Right lobe of liver (tissue), 6 donors: ENCODE measurements at regions not wholly inside any gene's neighbourhood (a gene's known extent, or its start where the extent isn't known, plus 50 kb on each side); places are given as distances from the start of the nearest gene placed in this dataset.

Experiments
- ATAC-seq, 4 donors: fragments of 200-7000 bp; cut with Tn5 transposase; one replicate each; pipeline ENCODE4 v1.9.1; 2020; ENCODE audit warnings: mild to moderate bottlenecking in 4 of 4, moderate library complexity in 4 of 4
- DNase-seq, 3 donors: peaks; one replicate each; pipeline ENCODE4 v3.0.0-alpha.2; 2020
- H3K27ac ChIP-seq, 3 donors: fragments of 200-600 bp; one replicate each; pipeline ENCODE4 v1.8.0; 2022
- H3K27me3 ChIP-seq, 2 donors: fragments of 200-600 bp; one replicate each; pipeline ENCODE4 v1.8.0; 2022
- H3K36me3 ChIP-seq, 4 donors: fragments of 200-600 bp; sonication (generic) in 1 of 4; one replicate each; pipeline versions ENCODE4 v1.5.1 to v1.8.0; 2017 to 2022; ENCODE audit warnings: control low read depth in 1 of 4
- H3K4me1 ChIP-seq, 4 donors: fragments of 200-600 bp; sonication (generic) in 1 of 4; one replicate each; pipeline versions ENCODE4 v1.5.1 to v1.8.0; 2017 to 2022; ENCODE audit warnings: control low read depth in 1 of 4
- H3K4me3 ChIP-seq, 3 donors: fragments of 200-600 bp; one replicate each; pipeline ENCODE4 v1.8.0; 2022
- H3K9me3 ChIP-seq, 4 donors: fragments of 200-600 bp; sonication (generic) in 1 of 4; one replicate each; pipeline versions ENCODE4 v1.5.1 to v1.8.0; 2017 to 2022; ENCODE audit warnings: control low read depth in 1 of 4
- POLR2A ChIP-seq: fragments of 450-650 bp; IDR thresholded peaks from one replicate; pipeline ENCODE4 v1.6.1; 2017; ENCODE audit warnings: antibody characterized with exemption, mild to moderate bottlenecking
- WGBS: methylation state at CpG from one replicate; pipeline ENCODE4 v1.1.6; 2018; ENCODE audit warnings: low coverage, low lambda C conversion rate; ENCODE audit not compliant: insufficient coverage; ENCODE audit errors: missing lambda C conversion rate; 5-methylcytosine and 5-hydroxymethylcytosine counted together
- intact Hi-C, 2 donors: fragments of 100-400 bp; cut with DNase I; formaldehyde crosslinking; loops; one replicate each; pipeline versions ENCODE4 v1.11.2 to v1.14.1; 2022
- TF ChIP-seq, protein P1 (sequence below), 4 donors: fragments of 200-600 bp in 3 of 4; fragments of 450-650 bp in 1 of 4; IDR thresholded peaks; one replicate each; pipeline versions ENCODE4 v1.5.1 to v1.8.0; 2016 to 2022; ENCODE audit warnings: antibody characterized with exemption in 4 of 4, mild to moderate bottlenecking in 2 of 4
- donor health status: DM: no; HTN: yes; CAD: no.
- donor health status: DM: no; HTN: no; CAD: no.
- donor health status: DM: no; HTN: no; CAD: no.
- donor health status: DM: no; HTN: yes; CAD: no.
- donor health status: DM: no; HTN: yes; CAD: no.

GRCh38 chr3:151631946-151632345 lies 101.8 kb upstream of the AADACL2 start:
- DNase-seq = no peak
- Histone ChIP-seq H3K27ac (peak overlapping the region in 1 of 3 donors; percentile 9), H3K4me1 (peaks cover 0 to 6% (median 0%) of the 10 kb centered on the region in 4 donors), H3K27me3 (no peaks in the 10 kb centered on the region), H3K9me3 (no peaks in the 10 kb centered on the region), H3K36me3 (no peaks in the 10 kb centered on the region), H3K4me3 (no peak overlapping the region)
- 66% methylated on average over 2 of the region's 2 CpGs for WGBS
- TF ChIP-seq, protein P1, sequence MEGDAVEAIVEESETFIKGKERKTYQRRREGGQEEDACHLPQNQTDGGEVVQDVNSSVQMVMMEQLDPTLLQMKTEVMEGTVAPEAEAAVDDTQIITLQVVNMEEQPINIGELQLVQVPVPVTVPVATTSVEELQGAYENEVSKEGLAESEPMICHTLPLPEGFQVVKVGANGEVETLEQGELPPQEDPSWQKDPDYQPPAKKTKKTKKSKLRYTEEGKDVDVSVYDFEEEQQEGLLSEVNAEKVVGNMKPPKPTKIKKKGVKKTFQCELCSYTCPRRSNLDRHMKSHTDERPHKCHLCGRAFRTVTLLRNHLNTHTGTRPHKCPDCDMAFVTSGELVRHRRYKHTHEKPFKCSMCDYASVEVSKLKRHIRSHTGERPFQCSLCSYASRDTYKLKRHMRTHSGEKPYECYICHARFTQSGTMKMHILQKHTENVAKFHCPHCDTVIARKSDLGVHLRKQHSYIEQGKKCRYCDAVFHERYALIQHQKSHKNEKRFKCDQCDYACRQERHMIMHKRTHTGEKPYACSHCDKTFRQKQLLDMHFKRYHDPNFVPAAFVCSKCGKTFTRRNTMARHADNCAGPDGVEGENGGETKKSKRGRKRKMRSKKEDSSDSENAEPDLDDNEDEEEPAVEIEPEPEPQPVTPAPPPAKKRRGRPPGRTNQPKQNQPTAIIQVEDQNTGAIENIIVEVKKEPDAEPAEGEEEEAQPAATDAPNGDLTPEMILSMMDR (IDR thresholded peaks at IDR 0.05) = no peak
- TF ChIP-seq POLR2A = no peak
- peak in 1 of 4 donors; percentile 11 for ATAC-seq
- intact Hi-C loops = no loop called here

DNA sequence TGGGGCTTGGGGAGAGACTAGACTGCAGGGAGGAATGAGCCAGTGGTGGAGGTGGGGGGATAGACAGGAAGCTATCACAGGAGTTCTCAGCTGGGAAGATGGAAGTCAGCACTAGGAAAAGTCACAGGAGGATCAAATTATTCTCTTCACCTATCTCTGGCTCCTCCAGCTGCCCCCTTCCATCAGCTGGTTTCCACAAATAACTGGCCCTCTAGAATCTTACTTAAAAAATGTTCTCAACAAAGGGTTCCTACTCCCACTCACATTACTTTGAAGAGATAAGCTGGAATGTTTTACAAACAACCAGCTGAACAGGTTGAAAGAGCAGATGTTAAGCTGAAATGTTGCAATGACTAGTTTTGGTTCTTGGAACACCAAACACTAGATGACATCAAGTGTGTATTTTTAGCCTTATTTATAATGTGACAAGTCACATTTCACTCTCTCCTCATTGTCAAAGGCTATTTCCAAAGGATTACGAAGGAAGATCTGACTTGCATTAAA lies 102.7 kb upstream of the AADACL2 start:
- DNase-seq (no peak), ATAC-seq (peak; percentile 52 to 91 (median 88))
- Histone ChIP-seq H3K27ac (peak overlapping the region; percentile 1 to 44 (median 3)), H3K27me3 (no peaks in the 10 kb centered on the region), H3K9me3 (no peaks in the 10 kb centered on the region), H3K4me3 (no peak overlapping the region), H3K4me1 (peaks cover 0 to 6% (median 0%) of the 10 kb centered on the region in 4 donors), H3K36me3 (no peaks in the 10 kb centered on the region)
- WGBS = 13% methylated on average over 1 of the region's 1 CpG
- intact Hi-C loops = no loop called here
- TF ChIP-seq, protein P1 (IDR thresholded peaks at IDR 0.05) = no peak
- TF ChIP-seq POLR2A = no peak

- intact Hi-C loops = no loop called here
- ATAC-seq (peak in 1 of 4 donors; percentile 39), DNase-seq (no peak)
- H3K27me3 ChIP-seq = no peaks in the 10 kb centered on the region
- no peaks in the 10 kb centered on the region for H3K36me3 ChIP-seq
- H3K9me3 ChIP-seq = no peaks in the 10 kb centered on the region
- WGBS = 57% methylated on average over 3 of the region's 3 CpGs
- H3K4me1 ChIP-seq = peaks cover 0 to 6% (median 0%) of the 10 kb centered on the region in 4 donors
- H3K27ac ChIP-seq = no peak overlapping the region
- H3K4me3 ChIP-seq = no peak overlapping the region
- TF ChIP-seq, protein P1 (IDR thresholded peaks at IDR 0.05) = no peak
- TF ChIP-seq POLR2A = no peak
Measured at GRCh38 chr3:151630035-151630434, 103.7 kb upstream of the AADACL2 start.

DNA sequence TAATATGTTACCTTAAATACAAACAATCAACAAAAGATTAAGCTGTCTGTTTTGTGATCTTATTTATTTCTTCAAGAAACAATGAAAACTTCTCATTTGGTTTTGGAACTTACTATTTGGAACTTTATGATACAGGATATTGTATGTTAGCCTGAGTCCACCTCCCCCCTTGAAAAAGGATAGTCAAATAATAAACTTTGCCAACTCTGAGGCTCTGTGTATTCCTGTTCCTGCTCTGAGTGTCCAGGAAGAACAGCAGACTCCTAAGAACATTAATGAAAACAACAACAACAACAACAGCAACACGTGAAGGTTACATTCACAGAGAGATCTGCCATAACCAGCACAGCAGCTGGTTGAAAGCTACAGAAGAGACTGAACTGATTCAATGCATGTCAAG lies 108.1 kb upstream of the AADACL2 start:
- TF ChIP-seq, protein P1 (IDR thresholded peaks at IDR 0.05) = no peak
- no peak for TF ChIP-seq POLR2A
- Histone ChIP-seq H3K4me1 (no peaks in the 10 kb centered on the region), H3K9me3 (no peaks in the 10 kb centered on the region), H3K36me3 (no peaks in the 10 kb centered on the region), H3K27ac (no peak overlapping the region), H3K4me3 (no peak overlapping the region), H3K27me3 (no peaks in the 10 kb centered on the region)
- intact Hi-C loops = no loop called here
- WGBS = 92% methylated on average over 1 of the region's 1 CpG
- DNase-seq (no peak), ATAC-seq (no peak)

DNA sequence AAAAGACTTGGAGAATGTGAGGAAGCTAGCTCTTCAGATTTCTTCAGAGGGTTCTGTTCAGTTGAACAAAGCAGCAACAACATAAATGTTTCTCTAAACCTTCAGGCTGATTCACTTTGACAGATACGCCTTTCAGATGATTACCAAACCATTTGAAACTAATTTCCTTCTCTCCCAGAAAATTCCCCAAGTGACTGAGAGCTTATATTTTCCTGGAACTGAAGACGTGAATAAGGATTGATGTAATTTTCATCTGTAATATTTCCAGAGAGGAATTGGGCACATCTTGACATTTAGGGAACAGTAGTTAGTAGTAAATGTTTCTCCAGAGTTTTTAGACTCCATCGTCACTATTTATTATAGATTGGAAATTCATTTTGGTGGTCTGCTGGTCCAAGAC lies 108.6 kb upstream of the AADACL2 start:
- 58% methylated on average over 3 of the region's 3 CpGs for WGBS
- ATAC-seq (no peak), DNase-seq (no peak)
- H3K9me3 ChIP-seq = no peaks in the 10 kb centered on the region
- H3K36me3 ChIP-seq = no peaks in the 10 kb centered on the region
- no peak overlapping the region for H3K27ac ChIP-seq
- no peak overlapping the region for H3K4me3 ChIP-seq
- intact Hi-C loops = no loop called here
- TF ChIP-seq POLR2A = no peak
- TF ChIP-seq, protein P1 (IDR thresholded peaks at IDR 0.05) = no peak
- H3K4me1 ChIP-seq = no peaks in the 10 kb centered on the region
- H3K27me3 ChIP-seq = no peaks in the 10 kb centered on the region
